ENCODE measurements at regions not wholly inside any gene's neighbourhood (a gene's known extent, or its start where the extent isn't known, plus 50 kb on each side); places are given as distances from the start of the nearest gene placed in this dataset.
A peak's percentile ranks its signal among the peaks of the same experiment; 100 is the strongest.

DNA sequence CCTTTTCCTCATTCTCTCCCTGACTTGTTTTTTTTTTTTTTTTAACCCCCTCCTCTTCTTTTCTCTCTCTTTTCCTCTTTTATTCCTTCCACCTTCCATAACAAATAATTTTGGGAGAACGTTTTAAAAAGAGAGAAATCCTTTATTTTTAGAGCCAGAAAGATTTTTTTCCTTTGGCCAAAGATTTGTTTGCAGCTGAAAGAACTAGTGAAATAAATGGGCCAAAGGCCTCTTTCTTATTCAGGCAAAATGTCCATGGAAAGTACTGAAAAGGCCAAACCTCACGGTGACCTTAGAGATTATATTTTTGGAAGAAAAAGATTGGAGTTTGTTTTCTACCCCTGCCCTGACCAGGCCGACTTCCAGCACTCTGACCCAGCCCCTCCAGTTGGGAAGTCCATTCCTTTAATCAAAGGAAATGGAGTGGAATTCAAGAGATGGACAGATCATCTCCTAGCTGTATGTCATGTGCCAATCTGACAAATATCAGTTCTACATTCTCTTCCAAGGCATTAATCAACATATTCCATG lies 214.3 kb upstream of the ADAMTS9 start:
- Histone ChIP-seq H3K4me1 (ENCODE audit: control insufficient read depth in 1 of 2, insufficient read depth in 1 of 2, low read depth in 1 of 2, low read length in 1 of 2) (peaks cover 15 to 19% of the 10 kb centered on the region in 2 experiments), H3K36me3 (no peaks in the 10 kb centered on the region), H3K9me3 (no peaks in the 10 kb centered on the region), H3K4me3 (ENCODE audit: low read depth in 1 of 2, low read length in 1 of 2) (no peak overlapping the region), H3K27me3 (no peaks in the 10 kb centered on the region), H3K27ac (no peak overlapping the region)
- TF ChIP-seq, protein P1, sequence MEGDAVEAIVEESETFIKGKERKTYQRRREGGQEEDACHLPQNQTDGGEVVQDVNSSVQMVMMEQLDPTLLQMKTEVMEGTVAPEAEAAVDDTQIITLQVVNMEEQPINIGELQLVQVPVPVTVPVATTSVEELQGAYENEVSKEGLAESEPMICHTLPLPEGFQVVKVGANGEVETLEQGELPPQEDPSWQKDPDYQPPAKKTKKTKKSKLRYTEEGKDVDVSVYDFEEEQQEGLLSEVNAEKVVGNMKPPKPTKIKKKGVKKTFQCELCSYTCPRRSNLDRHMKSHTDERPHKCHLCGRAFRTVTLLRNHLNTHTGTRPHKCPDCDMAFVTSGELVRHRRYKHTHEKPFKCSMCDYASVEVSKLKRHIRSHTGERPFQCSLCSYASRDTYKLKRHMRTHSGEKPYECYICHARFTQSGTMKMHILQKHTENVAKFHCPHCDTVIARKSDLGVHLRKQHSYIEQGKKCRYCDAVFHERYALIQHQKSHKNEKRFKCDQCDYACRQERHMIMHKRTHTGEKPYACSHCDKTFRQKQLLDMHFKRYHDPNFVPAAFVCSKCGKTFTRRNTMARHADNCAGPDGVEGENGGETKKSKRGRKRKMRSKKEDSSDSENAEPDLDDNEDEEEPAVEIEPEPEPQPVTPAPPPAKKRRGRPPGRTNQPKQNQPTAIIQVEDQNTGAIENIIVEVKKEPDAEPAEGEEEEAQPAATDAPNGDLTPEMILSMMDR (IDR thresholded peaks at IDR 0.05) = no peak

DNA sequence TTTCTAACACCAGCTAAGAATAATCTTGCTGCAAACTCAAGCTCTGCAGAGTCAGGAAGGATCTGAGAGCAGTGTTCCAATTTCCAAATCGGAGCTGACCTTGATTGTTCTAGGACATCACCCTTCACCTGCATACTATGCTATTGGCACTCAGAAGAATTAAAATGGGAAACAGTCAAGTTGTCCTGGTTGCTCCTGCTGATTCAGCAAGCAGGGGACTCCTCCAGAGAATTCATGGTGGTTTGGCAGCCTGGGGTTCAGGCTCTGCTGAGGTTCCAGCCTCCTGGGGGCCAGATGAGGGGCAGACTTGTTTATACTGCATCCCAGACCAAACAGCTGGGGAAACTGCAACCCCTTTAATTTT lies 213.7 kb upstream of the ADAMTS9 start:
- H3K36me3 ChIP-seq = no peaks in the 10 kb centered on the region
- no peak overlapping the region for H3K27ac ChIP-seq
- no peaks in the 10 kb centered on the region for H3K27me3 ChIP-seq
- H3K4me3 ChIP-seq (ENCODE audit: low read depth in 1 of 2, low read length in 1 of 2) = no peak overlapping the region
- TF ChIP-seq, protein P1 (IDR thresholded peaks at IDR 0.05) = no peak
- peaks cover 15 to 19% of the 10 kb centered on the region in 2 experiments for H3K4me1 ChIP-seq (ENCODE audit: control insufficient read depth in 1 of 2, insufficient read depth in 1 of 2, low read depth in 1 of 2, low read length in 1 of 2)
- H3K9me3 ChIP-seq = no peaks in the 10 kb centered on the region

DNA sequence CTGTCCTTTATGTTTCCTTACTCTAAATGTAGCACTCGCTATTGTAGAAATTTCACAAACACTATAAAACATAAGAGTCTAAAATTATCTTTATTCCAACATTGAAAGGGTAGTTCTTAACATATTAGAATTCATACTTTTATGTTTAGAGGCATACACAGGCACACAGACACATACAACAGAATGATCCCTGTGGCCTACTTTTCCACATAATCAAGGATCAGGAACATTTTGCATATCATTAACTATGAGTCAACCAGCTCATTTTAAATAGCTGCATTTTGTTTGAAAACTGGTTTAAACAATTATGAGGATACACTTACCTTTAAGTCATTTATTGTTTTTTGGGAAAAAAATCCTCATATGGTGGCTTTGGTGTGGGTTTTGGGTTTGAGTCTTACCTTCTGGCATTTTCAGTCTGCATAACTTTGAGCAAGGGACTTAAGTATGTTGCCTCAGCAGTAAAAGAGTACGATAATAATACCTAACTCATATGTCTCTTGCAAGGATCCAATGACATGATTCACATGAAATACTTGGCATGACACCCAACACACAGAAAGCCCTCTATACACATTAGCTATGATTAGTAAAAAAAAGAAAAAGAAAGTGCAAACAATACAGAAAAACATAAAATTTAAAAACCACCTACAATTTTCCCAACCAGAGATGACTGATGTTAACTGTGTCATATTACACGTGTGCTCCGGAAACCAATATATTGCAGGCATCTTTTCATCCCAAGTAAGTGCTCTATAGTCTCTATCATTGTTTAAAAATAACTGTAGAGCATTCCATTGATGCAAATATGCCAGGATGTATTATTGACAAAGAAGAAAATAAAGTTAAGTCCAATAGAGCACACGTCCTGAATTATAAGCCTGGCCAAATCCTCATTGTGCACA lies 213.1 kb upstream of the ADAMTS9 start:
- TF ChIP-seq, protein P1 (IDR thresholded peaks at IDR 0.05) = no peak
- Histone ChIP-seq H3K27ac (no peak overlapping the region), H3K4me1 (ENCODE audit: control insufficient read depth in 1 of 2, insufficient read depth in 1 of 2, low read depth in 1 of 2, low read length in 1 of 2) (peaks cover 15 to 19% of the 10 kb centered on the region in 2 experiments)

DNA sequence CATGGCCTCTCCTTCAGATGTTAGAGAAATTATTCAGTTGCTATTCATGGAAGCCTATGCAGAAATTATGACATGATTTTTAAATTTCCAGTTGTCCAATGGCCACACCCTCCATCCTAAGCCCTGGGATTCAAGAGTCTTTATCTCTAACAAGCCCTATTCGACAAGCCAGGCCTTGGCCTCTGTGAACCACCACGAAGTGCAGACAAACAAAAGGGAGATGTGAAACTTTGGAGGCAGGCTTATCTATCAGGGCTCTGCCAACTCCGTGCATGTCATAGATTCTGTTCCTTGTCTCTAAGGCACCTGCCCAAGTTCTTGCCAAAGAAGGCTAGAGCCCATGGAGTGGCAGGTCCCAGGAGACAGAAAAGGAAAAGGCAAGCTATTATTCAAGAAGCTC lies 212.4 kb upstream of the ADAMTS9 start:
- Histone ChIP-seq H3K27me3 (no peaks in the 10 kb centered on the region), H3K36me3 (no peaks in the 10 kb centered on the region), H3K27ac (no peak overlapping the region), H3K4me3 (ENCODE audit: low read depth in 1 of 2, low read length in 1 of 2) (no peak overlapping the region), H3K4me1 (ENCODE audit: control insufficient read depth in 1 of 2, insufficient read depth in 1 of 2, low read depth in 1 of 2, low read length in 1 of 2) (peaks cover 15 to 19% of the 10 kb centered on the region in 2 experiments), H3K9me3 (no peaks in the 10 kb centered on the region)
- TF ChIP-seq, protein P1 (IDR thresholded peaks at IDR 0.05) = no peak

More for the DNA sequence above, 213.1 kb upstream of the ADAMTS9 start:
- Histone ChIP-seq H3K4me3 (ENCODE audit: low read depth in 1 of 2, low read length in 1 of 2) (no peak overlapping the region), H3K36me3 (no peaks in the 10 kb centered on the region), H3K27me3 (no peaks in the 10 kb centered on the region), H3K9me3 (no peaks in the 10 kb centered on the region)

DNA sequence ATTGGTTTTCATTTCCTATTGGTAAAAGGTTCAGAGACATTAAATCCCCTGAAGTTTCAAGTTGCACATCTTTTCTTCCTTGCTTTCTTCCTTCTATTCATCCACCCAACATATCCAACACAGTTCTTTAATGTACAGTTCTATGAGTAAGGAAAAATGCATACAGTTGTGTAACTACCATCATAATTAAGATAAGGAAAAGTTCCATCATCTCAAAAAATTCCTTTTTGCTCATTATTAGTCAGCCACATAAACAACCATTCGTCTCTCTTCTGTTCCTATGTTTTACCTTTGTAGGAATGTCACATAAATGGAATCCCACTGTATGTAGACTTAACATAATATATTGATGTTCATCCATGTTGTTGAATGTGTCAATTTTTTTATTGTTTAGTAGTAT lies 211.1 kb upstream of the ADAMTS9 start:
- TF ChIP-seq, protein P1 (IDR thresholded peaks at IDR 0.05) = no peak
- Histone ChIP-seq H3K27me3 (no peaks in the 10 kb centered on the region), H3K27ac (peak overlapping the region; percentile 54), H3K4me1 (ENCODE audit: control insufficient read depth in 1 of 2, insufficient read depth in 1 of 2, low read depth in 1 of 2, low read length in 1 of 2) (peaks cover 23 to 32% of the 10 kb centered on the region in 2 experiments), H3K9me3 (no peaks in the 10 kb centered on the region), H3K4me3 (ENCODE audit: low read depth in 1 of 2, low read length in 1 of 2) (no peak overlapping the region), H3K36me3 (no peaks in the 10 kb centered on the region)

All from neutrophil (primary cell).